Left hindlimb (tissue), 1 donor: ENCODE measurements at regions not wholly inside any gene's neighbourhood (a gene's known extent, or its start where the extent isn't known, plus 50 kb on each side); places are given as distances from the start of the nearest gene placed in this dataset.

ENCODE experiments used
- DNase-seq: peaks from one replicate; pipeline ENCODE4 v3.0.0-alpha.2; 2018

DNA sequence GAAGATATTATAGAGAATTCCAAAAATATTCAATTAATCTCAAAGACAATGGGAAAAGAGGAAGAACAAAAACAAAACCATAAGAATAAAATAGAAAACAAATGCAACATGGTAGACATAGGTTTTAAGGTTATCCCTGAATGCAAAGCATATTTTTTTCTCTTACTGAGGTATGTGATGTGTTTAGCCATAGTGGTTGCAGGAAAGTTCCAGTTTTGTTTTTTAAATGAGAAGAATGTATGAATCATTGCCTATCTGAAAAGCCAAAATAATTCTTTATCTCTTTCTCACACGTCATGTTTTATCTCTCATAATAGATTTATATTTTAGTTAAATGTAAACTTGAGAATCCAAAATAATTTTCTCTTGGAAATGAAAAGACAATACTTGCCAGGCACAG is 2591.7 kb upstream of the PCDH20 start:
- DNase-seq: no peak

GRCh38 chr13:64000321-64000720 is 2584.7 kb upstream of the PCDH20 start:
- DNase-seq: no peak

GRCh38 chr13:63999614-64000305 is 2584.1 kb upstream of the PCDH20 start:
- no peak for DNase-seq

DNA sequence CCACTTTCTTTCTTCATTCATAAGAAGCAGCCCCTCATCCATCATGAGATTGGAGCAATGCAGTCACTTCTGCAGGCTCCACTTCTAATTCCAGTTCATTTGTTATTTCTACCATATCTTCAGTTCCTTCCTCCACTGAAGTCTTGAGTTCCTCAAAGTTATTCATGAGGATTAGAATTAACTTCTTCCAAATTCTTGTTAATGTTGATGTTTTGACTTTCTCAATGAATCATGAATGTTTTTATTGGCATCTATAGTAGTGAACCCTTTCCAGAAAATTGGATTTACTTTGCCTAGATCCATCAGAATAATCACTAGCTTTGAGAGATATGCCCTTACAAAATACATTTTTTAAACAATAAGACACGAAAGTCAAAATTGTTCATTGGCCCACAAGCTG is 2567.7 kb upstream of the PCDH20 start:
- DNase-seq: no peak

GRCh38 chr13:63979951-63980350 is 2564.3 kb upstream of the PCDH20 start:
- DNase-seq: no peak

DNA sequence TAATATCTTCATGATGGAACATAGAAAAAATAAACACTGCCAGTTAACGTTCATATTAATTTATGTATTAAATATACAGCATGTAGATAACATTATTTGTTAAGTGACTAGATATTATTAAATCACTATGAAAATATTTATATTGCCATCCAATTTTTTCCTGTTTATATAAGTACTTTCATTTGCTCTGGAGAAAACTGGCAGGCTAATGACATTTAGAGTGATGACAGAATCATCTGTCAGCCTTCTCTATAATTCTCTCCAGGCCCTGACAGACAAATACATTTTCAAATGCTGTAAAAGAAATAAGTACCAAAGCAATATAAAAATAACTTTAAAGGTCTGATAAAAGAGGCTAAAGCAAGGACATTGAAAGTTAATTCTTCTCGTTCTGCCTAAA is 2556.7 kb upstream of the PCDH20 start:
- no peak for DNase-seq

- DNase-seq: no peak
Observed at GRCh38 chr13:63954683-63955082, 2539.0 kb upstream of the PCDH20 start.

- no peak for DNase-seq
Observed at GRCh38 chr13:63948045-63948444, 2532.4 kb upstream of the PCDH20 start.

GRCh38 chr13:63944911-63945310 is 2529.3 kb upstream of the PCDH20 start:
- no peak for DNase-seq

DNA sequence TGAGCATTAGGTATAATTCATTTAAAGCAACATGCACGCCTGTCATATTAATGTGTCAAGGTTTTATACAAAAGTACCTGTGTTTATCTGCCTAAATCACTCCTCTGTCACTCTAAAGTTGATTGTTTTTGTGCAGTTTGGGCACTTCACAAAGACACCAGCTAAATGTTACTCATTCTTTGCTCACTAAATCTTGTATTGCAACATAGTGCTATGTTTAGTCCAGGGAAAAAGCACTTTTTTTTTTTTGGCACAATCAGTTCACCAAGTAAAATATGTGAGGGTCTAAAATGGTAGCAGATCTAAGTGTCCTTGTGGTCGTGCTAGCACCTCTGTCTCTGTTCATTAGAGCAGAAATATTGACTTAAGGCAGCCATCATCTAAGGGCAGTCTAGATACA is 2526.7 kb upstream of the PCDH20 start:
- no peak for DNase-seq

DNA sequence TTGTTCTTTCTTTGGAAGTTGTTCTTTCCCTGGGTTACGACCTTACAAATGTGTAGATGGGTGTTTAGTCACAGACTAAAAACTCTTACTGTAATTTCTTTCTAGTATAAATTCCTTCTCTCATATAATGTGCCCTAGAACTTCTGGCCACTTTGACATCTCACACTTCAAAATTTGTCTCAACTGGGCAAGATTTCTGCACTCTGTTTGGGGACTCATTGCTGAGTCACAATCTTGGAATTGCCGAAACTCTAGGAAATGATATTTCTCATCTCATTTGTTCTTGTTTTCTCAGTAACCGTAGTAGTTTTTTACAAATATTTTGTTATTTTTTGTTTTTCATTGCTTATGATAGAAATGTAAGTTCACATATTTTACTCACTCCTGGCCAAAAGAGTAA is 2523.2 kb upstream of the PCDH20 start:
- no peak for DNase-seq

- DNase-seq: peak; percentile 58
Observed at GRCh38 chr13:63910511-63910910, 2494.9 kb upstream of the PCDH20 start.

- DNase-seq: peak; percentile 23
Observed at GRCh38 chr13:63909726-63910375, 2494.2 kb upstream of the PCDH20 start.

DNA sequence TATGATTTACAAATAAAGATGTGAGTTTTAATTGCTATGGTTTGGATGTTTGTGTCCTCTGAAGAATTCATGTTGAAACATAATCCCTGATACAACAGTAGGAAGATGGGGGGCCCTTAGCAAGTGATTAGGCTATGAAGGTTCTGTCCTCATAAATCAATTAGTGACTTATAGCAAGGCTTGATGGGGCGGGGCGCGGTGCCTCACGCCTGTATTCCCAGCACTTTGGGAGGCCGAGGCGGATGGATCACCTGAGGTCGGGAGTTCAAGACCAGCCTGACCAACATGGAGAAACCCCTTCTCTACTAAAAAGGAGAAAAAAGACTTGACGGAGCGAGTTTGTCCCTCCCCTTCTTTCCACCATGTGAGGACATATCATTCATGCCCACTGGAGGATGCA is 2486.5 kb upstream of the PCDH20 start:
- DNase-seq: no peak

DNA sequence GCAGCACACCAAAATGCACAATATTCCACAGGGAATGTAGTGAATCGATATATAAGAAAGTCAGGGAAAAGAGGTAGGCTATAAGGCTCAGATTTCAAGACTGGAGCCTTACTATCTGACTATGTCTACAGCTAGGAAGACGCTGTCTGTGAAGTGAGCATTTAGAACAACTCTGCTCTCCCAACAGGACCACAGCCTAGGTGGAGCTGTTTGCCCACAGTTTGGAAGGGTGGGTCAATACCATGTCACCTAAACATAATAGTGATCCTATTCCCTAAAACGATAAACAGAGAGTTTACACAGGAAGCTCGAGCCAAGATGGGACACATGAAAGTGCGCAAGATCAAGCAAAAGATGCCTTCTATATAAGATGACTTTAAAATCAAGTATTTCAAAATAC is 2486.0 kb upstream of the PCDH20 start:
- DNase-seq: no peak

DNA sequence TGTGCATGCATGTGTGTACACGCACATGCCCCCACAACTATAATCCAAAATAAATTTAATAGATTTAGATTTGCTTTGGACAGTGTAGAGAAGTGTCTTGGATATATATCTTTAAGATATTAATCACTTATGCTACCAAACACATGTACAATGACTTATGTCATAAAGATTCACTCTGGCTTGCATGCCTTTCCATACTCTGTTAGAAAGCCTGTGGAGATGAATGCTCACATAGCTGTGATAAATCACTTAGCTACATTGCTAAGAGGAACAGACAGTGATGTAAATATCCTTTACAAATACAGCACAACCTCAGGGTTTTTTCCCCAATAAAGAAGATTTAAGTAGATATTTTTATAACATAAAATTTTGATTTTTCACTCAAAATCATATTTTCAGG is 2484.8 kb upstream of the PCDH20 start:
- DNase-seq: no peak

DNA sequence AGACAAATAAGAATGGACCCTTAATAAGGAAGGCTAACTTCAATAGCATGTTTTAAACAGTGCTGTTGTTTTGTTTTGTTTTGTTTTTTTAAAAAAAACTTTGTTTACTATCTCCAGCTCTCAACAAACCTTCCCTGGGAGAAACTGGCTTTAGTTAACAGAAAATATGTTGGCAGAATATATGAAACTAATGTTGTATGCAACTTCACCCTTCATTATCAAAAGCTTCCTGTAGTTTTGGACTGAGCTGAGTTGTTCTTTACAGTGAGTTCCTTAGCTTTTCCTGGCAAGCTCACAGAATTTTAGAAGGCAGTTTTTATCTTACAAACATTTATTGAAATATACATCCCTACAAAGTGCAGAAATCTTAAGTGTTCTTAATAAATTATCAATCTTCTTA is 2480.7 kb upstream of the PCDH20 start:
- DNase-seq: no peak

- DNase-seq: no peak
Observed at GRCh38 chr13:63882052-63882451, 2466.4 kb upstream of the PCDH20 start.

DNA sequence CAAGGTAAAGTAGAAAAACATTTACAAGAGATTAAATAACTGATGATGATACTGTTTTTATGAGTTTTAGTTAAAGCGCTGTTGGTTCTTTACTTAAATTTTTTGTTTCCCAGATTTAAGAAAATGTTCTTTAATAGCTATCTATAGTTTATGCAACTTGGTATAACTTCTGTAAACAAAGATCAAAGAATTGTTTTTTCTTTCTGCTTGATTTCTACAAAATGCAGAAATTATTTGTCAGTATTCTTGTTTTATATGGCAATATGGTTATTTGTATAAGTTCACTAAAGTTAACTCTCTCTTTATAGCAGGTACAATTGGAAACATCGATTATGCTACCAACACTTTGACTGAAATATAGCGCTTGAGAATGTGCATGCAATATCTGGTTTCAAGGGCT is 2465.1 kb upstream of the PCDH20 start:
- no peak for DNase-seq

DNA sequence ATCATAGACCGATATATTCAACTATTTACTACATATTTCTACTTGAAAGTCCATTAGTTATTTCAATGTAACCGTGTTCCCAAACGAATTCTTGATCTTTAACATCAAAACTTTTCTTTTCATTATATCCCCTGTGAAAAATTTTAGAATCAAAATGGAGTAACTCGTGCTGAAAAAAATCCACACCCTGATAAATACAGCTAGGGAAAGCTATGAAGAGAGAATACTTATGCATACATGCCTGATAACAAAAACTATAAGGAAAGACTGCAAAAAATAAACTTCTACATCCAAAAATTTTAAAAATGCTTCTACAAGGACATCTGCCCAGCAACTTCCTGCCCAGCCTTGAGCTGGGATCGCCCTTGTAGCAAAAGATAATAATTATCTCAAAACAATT is 2458.3 kb upstream of the PCDH20 start:
- DNase-seq: no peak

DNA sequence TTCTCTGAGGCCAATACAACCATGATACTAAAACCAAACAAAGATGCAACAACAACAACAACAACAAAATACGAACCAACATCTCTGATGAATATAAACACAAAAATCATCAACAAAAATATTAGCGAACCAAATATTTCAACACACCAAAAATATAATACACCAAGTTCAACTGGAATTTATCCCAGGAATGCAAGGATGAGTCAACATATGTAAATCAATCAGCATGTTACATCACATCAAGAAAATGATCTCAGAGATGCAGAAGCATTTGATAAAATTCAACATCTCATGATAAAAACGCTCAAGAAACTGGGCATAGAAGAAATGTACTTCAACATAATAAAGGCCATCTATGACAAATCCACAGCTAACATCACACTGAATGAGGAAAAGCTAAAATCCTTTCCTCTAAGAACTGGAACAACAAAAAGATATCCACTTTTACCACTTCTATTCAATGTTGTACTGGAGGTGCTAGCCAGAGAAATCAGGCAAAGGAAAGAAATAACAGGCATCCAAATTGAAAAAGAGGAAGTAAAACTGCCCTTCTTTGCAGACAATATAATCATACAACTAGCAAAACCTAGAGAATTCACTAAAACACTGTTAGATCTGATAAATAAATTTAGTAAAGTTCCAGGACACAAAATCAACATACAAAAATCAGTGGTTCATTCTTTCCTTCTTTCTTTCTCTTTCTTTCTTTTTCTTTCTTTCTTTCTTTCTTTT is 2448.7 kb upstream of the PCDH20 start:
- DNase-seq: no peak

GRCh38 chr13:63855457-63856118 is 2439.9 kb upstream of the PCDH20 start:
- no peak for DNase-seq

- no peak for DNase-seq
Observed at GRCh38 chr13:63853816-63854215, 2438.2 kb upstream of the PCDH20 start.

- DNase-seq: no peak
Observed at GRCh38 chr13:63851526-63851925, 2435.9 kb upstream of the PCDH20 start.
